ENCODE measurements at regions not wholly inside any gene's neighbourhood (a gene's known extent, or its start where the extent isn't known, plus 50 kb on each side); places are given as distances from the start of the nearest gene placed in this dataset.

- Histone ChIP-seq H4K20me1 (ENCODE audit: insufficient read depth, low read length) (no peaks in the 10 kb centered on the region), H2AFZ (ENCODE audit: low read depth, low read length) (no peak overlapping the region), H3K4me3 (ENCODE audit: low read depth in 1 of 2, low read length in 2 of 2) (no peak overlapping the region), H3K4me1 (ENCODE audit: insufficient read depth, low read length) (peaks cover 12% of the 10 kb centered on the region), H3K79me2 (ENCODE audit: insufficient read depth, low read length) (no peaks in the 10 kb centered on the region), H3K9ac (ENCODE audit: low read depth, low read length) (no peak overlapping the region), H3K36me3 (ENCODE audit: insufficient read depth, low read length) (no peaks in the 10 kb centered on the region), H3K4me2 (ENCODE audit: insufficient read depth, low read length) (no peak overlapping the region), H3K27ac (ENCODE audit: low read length) (no peak overlapping the region), H3K9me3 (ENCODE audit: insufficient read depth, low read length, severe bottlenecking) (no peaks in the 10 kb centered on the region), H3K27me3 (ENCODE audit: insufficient read depth, low read length, poor library complexity) (no peaks in the 10 kb centered on the region)
- DNase-seq (no peak), ATAC-seq (ENCODE audit: insufficient read depth, low read depth) (peak; percentile 69)
- TF ChIP-seq, protein P1, sequence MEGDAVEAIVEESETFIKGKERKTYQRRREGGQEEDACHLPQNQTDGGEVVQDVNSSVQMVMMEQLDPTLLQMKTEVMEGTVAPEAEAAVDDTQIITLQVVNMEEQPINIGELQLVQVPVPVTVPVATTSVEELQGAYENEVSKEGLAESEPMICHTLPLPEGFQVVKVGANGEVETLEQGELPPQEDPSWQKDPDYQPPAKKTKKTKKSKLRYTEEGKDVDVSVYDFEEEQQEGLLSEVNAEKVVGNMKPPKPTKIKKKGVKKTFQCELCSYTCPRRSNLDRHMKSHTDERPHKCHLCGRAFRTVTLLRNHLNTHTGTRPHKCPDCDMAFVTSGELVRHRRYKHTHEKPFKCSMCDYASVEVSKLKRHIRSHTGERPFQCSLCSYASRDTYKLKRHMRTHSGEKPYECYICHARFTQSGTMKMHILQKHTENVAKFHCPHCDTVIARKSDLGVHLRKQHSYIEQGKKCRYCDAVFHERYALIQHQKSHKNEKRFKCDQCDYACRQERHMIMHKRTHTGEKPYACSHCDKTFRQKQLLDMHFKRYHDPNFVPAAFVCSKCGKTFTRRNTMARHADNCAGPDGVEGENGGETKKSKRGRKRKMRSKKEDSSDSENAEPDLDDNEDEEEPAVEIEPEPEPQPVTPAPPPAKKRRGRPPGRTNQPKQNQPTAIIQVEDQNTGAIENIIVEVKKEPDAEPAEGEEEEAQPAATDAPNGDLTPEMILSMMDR (IDR thresholded peaks at IDR 0.05; ENCODE audit: borderline replicate concordance, extremely low read depth, low read length, poor library complexity, severe bottlenecking) = peak; percentile 24
- no peak for TF ChIP-seq EZH2 (IDR thresholded peaks at IDR 0.05; ENCODE audit: borderline replicate concordance, low read depth, low read length, severe bottlenecking)
These were observed 79.7 kb upstream of the MAP10 start for GRCh38 chr1:232725305-232726047.

DNA sequence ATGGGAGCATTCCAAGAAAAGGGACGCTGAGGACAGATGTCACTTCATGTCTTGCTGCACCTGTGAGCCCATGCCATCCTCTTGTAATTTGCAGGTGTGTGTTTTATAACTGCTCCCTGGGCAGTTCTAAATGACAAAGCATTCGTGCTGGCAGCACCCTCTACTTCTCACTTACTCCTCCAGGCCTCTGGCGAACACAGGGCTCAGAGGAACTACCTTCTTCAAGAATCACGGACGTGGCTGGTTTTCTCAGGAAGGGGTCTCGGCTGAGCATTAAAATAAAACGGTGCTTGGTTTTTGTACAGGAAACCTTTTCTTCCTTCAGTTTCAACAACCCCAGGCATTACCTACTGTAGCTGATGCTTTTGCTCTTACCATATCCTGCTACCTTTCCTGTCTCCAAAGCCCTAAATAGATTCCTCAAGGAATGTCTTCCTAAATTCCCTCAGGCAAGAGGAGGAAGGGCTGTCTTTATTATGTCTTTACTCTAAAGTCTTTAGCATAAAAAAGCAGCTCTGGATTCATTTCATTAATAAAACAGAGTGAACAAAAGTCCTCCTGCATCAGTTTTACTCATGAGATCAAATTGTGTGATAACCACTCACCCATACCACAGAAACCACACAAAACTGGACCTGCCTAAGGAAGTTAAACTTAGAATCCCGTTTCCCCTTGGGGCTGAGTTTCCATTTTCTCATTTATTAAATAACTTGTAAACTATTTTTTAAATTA is 79.0 kb upstream of the MAP10 start:
- peaks cover 12% of the 10 kb centered on the region for H3K4me1 ChIP-seq (ENCODE audit: insufficient read depth, low read length)
- no peaks in the 10 kb centered on the region for H3K9me3 ChIP-seq (ENCODE audit: insufficient read depth, low read length, severe bottlenecking)
- H3K36me3 ChIP-seq (ENCODE audit: insufficient read depth, low read length) = no peaks in the 10 kb centered on the region
- TF ChIP-seq, protein P1 (IDR thresholded peaks at IDR 0.05; ENCODE audit: borderline replicate concordance, extremely low read depth, low read length, poor library complexity, severe bottlenecking) = no peak
- TF ChIP-seq EZH2 (IDR thresholded peaks at IDR 0.05; ENCODE audit: borderline replicate concordance, low read depth, low read length, severe bottlenecking) = no peak
- H3K79me2 ChIP-seq (ENCODE audit: insufficient read depth, low read length) = no peaks in the 10 kb centered on the region
- H3K27me3 ChIP-seq (ENCODE audit: insufficient read depth, low read length, poor library complexity) = no peaks in the 10 kb centered on the region
- H3K9ac ChIP-seq (ENCODE audit: low read depth, low read length) = no peak overlapping the region
- ATAC-seq (ENCODE audit: insufficient read depth, low read depth) (peak; percentile 48), DNase-seq (peak; percentile 11)
- H2AFZ ChIP-seq (ENCODE audit: low read depth, low read length) = no peak overlapping the region
- H4K20me1 ChIP-seq (ENCODE audit: insufficient read depth, low read length) = no peaks in the 10 kb centered on the region
- no peak overlapping the region for H3K4me2 ChIP-seq (ENCODE audit: insufficient read depth, low read length)
- H3K27ac ChIP-seq (ENCODE audit: low read length) = no peak overlapping the region
- no peak overlapping the region for H3K4me3 ChIP-seq (ENCODE audit: low read depth in 1 of 2, low read length in 2 of 2)

DNA sequence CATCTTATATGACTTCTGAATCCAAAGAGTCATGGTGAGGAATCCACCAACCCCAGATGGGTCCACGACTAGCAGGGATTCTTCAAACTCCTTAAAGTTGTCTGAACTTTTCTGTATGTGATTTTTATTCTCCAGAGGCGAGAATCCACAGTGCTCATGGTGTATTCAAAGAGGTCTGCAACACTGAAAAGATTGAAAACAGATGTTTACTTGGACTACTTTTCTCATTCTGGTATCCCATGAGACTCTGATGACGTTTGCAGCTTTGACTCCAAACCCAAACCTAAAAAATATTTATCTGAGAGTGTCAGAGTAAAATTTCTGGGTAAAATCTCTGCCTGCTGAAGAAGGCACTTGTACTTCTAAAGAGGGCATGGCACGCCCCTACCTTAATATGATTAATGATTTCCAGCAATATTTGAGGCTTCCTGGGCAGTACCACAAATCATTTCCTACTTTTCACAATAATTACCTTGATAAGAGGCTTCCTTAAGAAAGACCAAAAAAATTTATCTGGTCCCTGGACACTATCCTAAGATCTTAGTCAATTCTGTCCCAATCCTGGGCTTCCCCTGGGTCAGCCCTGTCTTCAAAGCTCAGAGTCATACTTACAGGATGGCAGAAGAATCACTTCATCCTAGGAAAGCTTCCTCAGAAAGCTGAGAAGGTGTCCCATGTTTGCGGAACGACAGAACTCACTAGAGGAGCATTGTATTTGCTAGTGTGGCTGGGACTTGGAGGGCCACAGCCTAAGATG is 76.5 kb upstream of the MAP10 start:
- no peak overlapping the region for H3K27ac ChIP-seq (ENCODE audit: low read length)
- DNase-seq = no peak
- H4K20me1 ChIP-seq (ENCODE audit: insufficient read depth, low read length) = no peaks in the 10 kb centered on the region

More for the DNA sequence above, 76.5 kb upstream of the MAP10 start:
- no peak for TF ChIP-seq EZH2 (IDR thresholded peaks at IDR 0.05; ENCODE audit: borderline replicate concordance, low read depth, low read length, severe bottlenecking)
- TF ChIP-seq, protein P1 (IDR thresholded peaks at IDR 0.05; ENCODE audit: borderline replicate concordance, extremely low read depth, low read length, poor library complexity, severe bottlenecking) = no peak
- Histone ChIP-seq H3K4me2 (ENCODE audit: insufficient read depth, low read length) (no peak overlapping the region), H3K27me3 (ENCODE audit: insufficient read depth, low read length, poor library complexity) (no peaks in the 10 kb centered on the region), H3K4me1 (ENCODE audit: insufficient read depth, low read length) (peaks cover 12% of the 10 kb centered on the region), H2AFZ (ENCODE audit: low read depth, low read length) (no peak overlapping the region), H3K9me3 (ENCODE audit: insufficient read depth, low read length, severe bottlenecking) (no peaks in the 10 kb centered on the region), H3K9ac (ENCODE audit: low read depth, low read length) (no peak overlapping the region), H3K79me2 (ENCODE audit: insufficient read depth, low read length) (no peaks in the 10 kb centered on the region), H3K4me3 (ENCODE audit: low read depth in 1 of 2, low read length in 2 of 2) (no peak overlapping the region), H3K36me3 (ENCODE audit: insufficient read depth, low read length) (no peaks in the 10 kb centered on the region)
- ATAC-seq (ENCODE audit: insufficient read depth, low read depth) = no peak
